NCI-H2171 treated with DMSO at 0.1 percent for 48 hours (cell line): ENCODE measurements at regions not wholly inside any gene's neighbourhood (a gene's known extent, or its start where the extent isn't known, plus 50 kb on each side); places are given as distances from the start of the nearest gene placed in this dataset.
"Not testable (repeated sequence)": the region's sequence is repeated elsewhere in the genome, so short reads cannot be mapped to it uniquely, and the experiment has no call there.

Experiments
- DNase-seq: peaks from one replicate; lab custom pipeline; 2025; lab: John Stamatoyannopoulos, UW

DNA sequence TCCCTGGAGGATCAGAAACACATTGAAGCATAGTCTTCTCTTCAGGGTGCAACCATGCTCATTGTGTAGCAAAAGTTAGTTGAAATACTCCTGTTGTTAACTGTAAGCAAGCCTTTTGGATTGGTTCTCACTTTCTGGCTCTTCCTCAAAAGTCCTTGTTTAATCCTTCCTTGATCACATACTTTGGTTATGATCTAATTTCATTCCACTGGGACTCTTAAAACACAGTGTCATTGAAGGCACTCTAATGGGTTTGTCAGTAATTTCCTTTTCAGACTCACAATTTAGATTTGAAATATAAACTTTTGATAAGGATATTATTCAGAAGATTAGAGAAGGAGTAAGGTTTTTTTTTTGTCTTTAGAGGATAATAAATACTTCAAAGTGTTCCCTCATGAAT lies 451.7 kb upstream of the SGO1 start:
- peak; percentile 6 for DNase-seq

DNA sequence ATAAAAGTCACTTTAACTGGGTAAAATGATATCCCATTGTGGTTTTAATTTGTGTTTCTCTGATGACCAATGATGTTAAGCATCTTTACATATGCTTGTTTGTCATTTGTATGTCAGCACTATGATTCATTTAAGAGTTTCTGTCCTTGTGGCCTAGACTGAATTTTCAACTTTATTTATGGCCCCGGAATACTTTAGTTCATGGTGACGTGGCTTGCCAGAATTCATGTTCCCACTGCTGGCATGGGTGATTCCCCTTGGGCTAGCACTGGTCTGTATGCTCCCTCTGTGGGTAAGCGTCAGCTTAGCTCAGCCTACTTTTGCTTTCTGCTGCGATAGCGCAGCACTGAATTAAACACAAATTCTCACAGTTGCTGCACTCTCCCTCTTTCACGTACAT lies 436.3 kb upstream of the SGO1 start:
- no peak for DNase-seq

DNA sequence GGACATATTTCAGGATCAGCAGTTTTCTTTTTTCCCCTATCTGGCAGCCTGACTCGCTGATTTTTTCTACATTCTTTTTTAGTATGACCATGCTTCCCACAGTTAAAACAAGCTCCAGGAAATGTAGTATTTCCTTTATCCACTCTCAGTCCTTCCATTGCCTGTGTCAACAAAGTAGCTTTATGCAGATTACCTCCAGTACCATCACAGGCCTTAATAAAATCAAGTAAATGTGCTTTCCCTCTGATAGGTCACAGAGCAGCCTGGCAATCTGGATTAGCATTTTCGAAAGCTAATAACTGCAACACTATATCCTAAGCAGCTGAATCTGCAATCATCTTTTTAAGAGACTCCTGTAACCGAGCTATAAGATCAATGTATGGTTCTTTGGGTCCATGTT lies 432.6 kb upstream of the SGO1 start:
- DNase-seq, result not testable (repeated sequence)

DNA sequence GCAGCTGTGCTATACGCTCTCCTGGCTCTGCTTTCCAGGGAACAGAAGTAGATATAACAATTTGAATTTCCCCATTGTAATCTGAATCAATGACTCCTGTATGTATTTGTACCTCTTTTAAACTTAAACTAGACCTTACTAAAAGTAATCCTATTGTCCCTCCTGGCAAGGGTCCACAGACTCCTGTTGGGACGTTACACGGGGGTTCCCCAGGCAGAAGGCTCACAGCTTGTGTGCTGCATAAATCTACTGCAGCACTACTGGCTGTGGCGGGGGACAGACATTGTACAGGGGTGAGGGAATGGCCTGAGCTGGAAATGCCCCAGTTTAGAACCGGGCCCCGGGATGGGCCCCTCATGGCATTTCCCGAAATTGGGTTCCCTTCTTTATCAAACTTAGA lies 432.2 kb upstream of the SGO1 start:
- not testable (repeated sequence) for DNase-seq

DNA sequence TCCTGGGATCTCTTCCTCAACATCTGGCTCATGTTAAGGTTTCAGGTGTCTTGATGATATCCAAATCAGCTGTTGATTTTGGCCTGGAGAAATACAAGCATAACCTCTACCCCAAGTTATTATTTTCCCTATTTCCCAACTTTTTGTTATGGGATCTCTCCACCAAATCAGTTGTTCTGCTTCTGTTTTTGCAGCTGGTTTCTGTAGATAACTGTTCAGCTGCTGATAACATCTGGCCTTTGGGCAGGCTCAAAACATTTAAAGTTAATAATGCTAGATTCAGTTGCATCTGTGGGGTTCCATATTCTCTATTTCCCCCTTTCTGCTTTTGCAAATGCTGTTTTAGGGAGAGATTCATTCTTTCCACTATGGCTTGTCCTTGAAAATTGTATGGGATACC lies 430.0 kb upstream of the SGO1 start:
- not testable (repeated sequence) for DNase-seq

DNA sequence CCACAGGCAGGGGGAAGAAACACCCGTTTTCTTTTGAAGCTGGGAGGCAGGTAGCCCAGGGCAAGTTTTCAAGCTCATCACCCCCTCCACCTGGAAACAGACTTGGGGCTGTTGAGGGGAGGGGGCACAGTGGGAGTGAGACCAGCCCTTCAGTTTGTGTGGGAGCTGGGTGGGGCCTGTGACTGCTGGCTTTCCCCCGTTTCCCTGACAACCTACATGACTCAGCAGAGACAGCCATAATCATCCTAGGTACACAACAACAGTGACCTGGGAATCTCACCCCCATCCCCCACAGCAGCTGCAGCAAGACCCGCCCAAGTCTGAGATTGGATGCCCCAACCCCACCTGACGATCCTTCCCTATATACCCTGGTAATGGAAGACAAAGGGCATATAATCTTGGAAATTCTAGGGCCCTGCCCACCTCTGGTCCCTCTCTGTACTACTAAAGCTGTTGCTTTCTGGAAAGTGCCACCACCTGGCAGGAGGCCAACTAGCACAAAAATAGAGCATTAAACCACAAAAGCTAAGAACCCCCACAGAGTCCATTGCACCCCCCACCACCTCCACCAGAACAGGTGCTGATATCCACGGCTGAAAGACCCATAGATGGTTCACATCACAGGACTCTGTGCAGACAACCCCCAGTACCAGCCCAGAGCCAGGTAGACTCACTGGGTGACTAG lies 422.2 kb upstream of the SGO1 start:
- peak; percentile 6 for DNase-seq

DNA sequence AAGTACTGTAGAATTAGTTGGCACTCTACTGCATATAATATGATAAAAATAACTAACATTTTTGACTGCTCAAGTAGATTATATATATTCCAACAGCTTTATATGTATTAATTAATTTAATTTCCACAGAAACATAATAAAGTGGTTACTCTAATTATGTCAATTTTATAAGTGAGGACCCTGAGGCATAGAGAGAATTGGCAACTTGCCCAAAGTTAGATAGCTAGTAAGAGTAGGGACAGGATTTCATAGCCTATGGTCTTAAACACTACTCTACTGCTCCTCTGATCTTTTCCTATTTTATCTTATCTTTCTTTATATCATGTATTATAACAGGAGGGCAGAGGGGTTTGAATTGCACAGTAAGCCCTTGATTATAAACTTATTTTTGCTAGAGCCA lies 418.7 kb upstream of the SGO1 start:
- no peak for DNase-seq

DNA sequence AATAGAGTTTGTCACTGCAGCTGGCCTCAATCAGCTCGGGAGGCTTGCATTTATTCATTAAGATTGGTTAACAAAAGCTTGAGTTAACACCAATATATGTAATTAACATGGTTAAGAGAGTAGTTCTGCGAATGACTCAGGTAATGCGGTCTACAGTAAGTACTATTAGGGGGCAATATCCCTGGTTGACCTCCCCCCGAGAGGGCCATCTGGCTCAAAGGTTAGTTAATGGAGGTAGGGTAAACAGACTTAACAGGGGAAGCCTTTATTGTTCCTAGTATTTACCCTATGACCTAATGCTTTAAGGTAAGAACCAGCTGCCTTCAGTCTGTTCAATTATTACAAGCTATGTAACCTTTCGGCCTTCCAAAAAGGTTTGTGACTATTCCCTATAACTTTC lies 403.3 kb upstream of the SGO1 start:
- no peak for DNase-seq

DNA sequence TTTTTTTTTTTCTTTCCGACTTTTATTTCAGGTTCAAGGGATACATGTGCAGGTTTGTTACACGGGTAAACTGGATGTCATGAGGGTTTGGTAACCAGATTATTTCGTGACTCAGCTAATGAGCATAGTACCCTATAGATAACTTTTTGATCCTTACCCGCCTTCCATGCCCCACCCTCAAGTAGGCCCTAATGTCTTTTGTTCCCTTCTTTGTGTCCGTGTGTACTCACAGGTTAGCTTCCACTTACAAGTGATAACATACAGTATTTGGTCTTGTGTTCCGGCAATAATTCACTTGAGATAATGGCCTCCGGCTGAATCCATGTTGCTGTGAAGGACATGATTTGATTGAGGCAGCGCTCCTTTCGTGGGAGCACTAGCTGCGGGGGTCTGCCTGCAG lies 402.8 kb upstream of the SGO1 start:
- DNase-seq, result no peak

DNA sequence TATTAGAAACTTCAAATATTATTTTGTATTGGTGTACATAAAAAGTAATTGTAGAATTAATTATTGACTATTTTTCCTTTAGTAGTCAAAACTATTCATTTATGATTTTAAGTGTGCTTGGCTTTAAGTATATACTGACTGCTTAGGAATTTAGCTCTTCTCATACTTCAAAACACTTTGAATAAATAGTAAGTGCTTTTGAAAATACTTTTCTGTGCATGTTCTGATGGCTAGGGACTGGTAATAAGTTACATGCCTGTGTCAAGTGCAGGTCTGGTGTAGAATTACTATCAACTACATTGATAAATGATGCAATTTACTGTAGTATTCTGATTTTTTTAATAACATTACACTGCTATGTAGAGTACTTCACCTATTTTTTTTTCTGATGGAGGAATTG lies 397.6 kb upstream of the SGO1 start:
- no peak for DNase-seq

DNA sequence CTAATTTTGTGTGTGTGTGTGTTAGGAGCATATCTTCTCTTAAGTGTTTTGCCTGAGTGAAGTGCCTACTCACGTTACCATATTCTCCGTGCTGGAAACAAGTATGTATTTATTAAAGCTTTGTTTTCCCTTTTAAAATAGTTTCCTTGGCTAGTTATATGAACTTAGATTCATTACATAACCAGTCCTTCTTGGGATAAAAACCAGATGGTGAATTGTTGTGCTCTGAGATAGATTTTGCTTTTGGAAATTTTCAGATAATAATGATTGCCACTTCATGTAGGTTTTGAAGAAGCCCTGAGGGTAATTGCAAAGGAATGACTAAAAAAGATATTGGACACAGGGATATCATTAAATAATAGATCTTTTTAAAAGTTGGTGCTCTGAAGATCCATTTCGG lies 390.2 kb upstream of the SGO1 start:
- DNase-seq, result no peak

DNA sequence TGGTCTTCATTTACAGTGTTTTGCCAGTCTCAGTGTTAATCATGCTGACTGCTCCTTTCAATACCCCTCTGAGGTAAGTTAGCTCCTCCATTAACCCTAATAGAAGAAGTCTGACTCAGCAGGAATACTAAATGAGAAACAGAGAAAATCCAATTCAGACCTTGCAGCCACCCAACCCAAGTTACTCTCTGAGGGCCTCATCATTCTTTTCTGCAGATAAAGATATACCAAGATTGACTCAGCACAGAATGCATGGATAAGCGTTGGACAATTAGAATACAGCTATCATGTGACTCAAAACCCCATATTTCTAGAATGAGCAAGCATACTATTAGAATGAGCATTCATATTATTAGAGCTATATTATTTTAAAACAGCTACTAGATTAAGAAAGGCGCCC lies 389.1 kb upstream of the SGO1 start:
- no peak for DNase-seq

DNA sequence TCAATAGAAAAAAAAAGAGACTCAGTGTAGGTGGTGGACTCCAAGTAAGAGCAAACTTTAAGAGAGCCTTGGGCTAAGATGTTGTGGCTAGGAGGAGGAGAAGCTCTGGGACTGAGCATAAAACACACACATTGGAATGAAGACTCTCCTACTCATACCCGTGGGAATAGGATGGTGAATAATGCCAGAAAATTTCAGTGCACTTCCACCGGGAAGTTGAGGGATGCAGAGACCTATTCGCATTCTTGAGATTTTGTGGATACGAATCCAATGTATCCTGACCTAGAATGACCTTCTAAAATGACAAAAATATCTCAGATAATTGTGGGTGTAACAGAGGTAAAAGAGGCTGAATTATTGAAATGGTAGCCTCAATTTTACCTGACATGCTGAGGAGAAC lies 388.7 kb upstream of the SGO1 start:
- DNase-seq, result no peak

DNA sequence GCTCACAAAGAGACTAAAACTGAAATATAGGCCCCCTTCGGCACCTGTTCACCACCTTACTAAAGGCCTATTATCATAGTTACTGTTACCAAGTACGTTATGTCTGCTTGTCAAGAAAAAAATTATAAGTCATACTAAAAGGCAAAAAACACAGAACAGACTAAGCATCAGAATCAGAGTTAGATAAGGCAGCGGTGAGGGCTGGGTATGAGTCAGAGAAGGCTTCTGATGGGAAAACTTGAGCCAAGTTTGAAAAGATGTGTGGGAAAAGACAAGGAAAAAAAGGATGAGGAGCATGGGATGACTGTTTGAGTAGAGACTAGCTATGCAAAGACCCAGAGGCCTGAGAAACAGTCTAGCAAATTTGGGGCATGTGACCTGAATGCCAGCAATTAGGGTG lies 387.2 kb upstream of the SGO1 start:
- no peak for DNase-seq

DNA sequence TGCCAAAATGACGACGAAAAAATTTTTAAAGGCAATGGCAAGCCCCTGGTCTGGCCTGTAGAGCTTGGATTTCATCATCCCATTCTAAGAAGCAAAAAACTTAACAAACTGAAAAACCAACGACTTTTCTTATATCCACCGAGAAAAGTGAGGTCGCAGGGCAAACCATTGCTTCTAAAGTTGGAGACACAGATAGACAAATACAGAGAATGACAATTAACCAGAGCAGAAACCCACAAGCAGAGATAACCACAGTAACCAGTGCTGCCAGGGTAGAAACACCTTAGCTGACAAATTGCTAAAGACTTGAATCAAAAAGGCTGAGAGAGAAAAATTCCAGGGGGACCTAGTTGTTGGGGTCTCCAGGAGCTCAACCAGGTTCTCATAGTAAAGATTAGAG lies 386.5 kb upstream of the SGO1 start:
- no peak for DNase-seq

DNA sequence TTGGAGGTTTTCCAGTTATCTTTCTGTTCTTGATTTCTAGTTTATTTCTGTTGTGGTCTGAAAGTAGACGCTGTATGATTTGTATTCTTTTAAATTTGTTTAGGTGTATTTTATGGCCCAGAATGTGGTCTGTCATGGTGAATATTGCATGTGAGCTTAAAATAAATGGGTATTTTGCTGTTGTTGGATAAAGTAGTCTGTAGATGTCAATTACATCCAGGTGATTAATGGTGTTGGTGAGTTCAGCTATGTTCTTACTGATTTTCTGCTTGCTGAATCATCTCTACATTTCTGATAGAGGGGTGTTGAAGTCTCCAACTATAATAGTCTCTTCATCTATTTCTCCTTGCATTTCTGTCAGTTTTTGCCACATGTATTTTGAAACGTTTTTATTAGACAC lies 383.3 kb upstream of the SGO1 start:
- DNase-seq, result no peak

DNA sequence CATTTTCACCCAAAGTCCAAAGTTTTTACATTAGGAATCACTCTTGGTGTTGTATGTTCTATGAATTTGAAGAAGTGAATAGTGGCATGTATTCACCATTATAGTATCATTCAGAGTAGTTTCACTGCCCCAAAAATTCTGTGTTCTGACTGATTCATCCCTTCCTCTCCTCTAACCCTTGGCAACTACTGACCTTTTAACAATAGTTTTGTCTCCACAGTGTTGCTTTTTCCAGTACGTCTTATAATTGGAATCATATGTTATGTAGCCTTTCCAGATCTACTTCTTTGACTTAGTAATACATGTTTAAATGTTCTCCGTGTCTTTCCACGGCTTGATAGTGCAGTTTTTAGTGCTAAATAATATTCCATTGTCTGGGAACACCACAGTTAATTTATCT lies 379.0 kb upstream of the SGO1 start:
- no peak for DNase-seq

DNA sequence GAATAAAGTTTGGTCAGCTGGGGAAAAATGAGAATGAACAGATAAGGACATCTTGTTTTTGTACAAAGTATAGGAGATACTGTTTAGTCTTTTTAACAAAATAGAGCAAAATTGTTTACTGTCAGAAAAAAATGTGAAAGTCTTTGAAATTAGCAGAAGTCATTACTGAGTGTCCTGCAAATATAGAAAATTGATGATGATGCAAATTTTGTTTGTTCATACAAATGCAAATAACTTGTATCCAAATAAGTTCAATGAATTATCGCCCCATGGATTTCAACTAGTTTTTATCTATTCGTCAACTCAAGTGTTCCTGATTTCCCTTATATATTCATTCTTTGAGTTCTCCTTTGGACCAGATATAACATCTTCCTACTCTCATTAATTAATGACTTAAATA lies 378.0 kb upstream of the SGO1 start:
- DNase-seq, result no peak

DNA sequence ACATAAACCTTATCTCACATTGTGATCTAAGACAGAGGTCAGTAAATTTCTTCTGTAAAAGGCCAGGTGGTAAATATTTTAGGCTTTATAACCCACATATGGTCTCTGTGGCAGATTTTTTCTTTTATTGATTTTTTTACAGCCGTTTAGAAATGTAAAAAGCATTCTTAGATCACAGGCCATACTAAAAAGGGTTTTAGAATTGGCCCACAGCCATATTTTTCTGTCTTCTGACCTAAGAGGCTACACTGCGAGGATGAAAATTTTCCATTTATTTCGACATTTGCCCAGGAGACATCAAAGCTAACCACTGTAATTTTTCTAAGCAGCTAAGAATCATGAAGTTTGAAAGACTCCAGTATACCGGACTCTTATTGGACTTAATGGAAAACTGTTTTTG lies 377.2 kb upstream of the SGO1 start:
- no peak for DNase-seq

DNA sequence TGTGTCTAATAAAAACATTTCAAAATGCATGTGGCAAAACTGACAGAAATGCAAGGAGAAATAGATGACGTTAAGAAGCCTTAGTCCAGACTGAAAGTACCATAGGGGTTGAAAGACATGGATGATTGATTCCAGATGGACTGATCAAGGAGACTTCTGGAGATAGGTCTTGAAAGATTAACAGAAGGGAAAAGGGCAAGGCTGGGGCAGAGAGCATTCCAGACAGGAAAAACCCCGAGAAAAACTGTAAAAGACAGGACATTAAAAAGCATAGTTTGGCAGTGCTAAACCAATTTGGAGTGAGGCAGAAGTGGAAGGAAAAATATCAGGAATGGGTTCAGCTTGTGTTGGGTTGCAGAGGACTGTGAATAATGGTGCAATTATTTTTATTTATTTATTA lies 375.2 kb upstream of the SGO1 start:
- DNase-seq, result no peak

DNA sequence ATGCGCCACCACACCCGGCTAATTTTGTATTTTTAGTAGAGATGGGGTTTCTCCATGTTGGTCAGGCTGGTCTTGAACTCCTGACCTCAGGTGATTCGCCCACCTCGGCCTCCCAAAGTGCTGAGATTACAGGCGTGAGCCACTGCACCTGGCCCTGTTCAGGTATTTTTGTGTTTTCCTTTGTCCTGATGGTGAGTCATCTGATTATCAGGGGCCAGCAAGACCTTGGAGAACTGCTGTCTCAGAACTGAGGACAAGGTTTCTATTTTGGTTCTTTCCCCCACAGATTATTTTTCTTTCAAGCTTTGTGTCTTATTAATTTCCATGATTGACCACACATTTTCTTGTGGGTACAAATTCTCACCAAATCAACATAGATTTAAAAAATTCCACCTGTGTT lies 374.4 kb upstream of the SGO1 start:
- not testable (repeated sequence) for DNase-seq

DNA sequence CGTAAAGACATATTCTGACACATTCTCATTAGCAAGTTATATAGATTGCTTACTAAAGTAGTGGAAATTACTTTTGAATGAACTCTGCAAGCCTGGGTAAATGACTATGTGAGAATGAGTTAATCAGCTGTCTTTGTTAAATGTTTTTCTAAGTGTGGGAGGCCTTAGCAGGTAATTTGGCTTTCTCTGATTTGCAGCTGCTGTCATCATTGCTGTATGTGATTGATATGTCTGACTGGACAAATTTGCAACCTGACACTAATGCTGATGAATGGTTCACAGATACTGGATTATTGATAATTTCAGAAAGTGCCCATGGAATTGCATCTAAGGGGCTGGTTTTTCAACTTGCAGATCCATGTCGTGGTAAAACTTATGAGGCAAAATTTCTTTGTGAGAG lies 372.2 kb upstream of the SGO1 start:
- DNase-seq, result no peak

DNA sequence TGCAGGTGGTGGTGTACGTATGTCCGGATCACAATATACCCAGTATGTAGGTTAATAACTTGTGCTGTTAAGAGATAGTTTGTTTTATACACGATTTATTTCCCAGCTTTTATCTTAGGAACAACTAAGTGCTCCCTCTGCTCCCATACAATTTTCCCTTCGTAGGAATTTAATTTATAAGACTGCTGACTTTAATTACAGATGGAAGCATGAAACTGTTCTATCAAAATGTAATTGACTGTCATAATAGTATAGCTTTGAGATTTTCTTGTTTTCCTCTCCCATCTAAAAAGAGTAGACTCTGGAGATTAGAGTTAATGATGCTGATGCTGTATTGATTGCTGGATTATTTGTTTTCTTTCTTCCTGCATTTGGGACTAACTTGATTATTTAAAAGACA lies 370.7 kb upstream of the SGO1 start:
- no peak for DNase-seq

DNA sequence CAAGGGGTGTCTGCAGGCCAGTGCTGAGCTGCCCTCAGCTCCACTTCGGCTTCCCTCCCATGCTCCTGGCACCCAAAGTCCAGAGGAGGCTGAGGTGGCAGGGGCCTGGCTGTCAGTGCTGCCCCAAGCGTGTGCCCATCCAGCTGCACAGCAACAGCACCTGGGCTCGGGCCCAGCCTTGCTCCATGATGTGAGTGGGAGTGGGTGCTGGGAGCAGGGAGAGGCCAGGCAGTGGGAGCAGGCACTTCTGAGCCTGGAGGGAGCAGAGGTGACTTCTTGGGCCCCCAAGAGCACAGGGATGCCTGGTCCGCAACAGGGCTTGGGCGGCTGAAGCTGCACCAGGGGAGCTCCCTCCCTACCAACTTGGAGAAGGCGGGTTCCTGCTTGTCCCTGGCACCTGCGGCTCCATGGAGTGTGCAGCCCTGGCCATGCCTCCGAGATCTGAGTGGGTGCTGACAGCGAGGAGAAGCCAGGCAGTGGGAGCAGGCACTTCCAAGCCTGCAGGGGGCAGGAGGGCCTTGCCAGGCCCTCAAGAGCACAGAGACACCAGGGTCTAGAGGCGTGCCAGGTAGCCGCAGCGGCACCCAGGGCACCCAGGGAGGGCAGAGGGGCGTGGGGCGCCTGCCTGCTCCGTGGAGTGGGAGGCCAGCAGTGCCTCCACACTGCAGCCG lies 366.7 kb upstream of the SGO1 start:
- DNase-seq, result no peak
